ENCODE measurements at regions not wholly inside any gene's neighbourhood (a gene's known extent, or its start where the extent isn't known, plus 50 kb on each side); places are given as distances from the start of the nearest gene placed in this dataset.

DNA sequence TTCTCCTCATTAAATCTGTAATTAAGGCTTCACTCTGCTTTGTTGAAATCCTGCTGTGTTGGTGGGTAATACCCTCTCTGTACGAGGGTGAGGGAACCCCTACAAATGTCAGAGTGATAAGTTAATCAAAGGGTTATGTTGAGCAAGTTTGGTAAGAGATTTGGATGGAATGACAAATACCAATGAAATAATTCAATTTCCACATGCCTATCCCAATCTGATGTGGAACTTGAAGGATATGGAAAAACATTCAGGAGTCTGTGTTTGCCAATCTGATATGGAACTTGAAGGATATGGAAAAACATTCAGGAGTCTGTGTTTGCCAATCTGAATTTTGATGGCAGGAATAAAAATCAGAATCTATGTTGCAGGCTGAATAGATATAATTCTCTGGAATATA lies 910.2 kb downstream of the TUSC7 start:
- no peak for DNase-seq

DNA sequence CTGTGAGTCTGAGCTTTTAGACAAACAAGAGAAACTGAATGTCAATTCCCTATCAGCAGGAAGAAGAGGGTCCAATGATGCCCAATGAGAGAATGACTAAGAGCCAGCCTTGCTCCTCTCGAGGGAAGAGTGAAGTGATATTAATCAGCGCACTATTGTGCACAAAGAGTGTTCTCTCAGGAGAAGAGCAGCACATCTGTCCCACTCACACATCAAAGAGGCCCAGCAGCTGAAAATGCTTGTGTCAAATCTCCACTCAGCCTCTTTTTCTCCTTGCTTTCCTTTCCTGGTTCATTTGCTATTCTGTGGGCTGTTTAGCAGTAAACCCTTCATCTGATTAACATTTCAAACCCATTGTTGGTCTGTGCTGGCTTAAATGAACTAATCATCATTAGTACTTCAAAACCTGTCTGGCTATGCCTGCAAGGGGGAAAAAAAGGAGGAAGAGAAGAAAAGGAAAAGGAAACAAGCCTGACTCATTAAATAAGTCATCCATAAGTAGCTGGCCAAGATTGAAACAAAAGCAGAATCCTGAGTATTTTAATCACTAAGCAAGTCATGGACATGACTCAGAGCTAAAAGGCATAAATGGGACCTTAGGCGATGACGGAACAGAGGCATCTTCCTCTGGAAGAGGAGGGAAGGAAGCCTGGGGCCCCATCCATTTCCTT lies 912.7 kb downstream of the TUSC7 start:
- ATAC-seq: no peak
- no peak for DNase-seq

More for the DNA sequence above, 910.2 kb downstream of the TUSC7 start:
- ATAC-seq: no peak

DNA sequence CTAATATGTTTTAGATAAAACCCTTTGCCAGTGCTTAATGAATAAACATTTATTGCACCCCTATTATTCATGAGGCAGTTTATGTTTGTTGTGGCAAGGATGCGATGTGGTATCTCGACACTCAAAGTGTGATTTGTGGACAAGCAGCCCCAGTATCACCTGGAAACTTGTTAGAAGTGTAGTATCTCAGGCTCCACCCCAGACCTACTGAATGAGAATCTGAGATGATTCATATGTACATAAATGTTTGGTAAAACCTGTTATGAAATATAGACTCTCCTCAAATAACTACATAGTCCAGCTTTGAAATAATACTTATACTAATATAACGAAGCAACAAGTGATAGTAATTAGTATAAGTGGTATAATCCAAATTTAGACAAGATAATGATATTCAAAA lies 914.8 kb downstream of the TUSC7 start:
- ATAC-seq (no peak), DNase-seq (no peak)

DNA sequence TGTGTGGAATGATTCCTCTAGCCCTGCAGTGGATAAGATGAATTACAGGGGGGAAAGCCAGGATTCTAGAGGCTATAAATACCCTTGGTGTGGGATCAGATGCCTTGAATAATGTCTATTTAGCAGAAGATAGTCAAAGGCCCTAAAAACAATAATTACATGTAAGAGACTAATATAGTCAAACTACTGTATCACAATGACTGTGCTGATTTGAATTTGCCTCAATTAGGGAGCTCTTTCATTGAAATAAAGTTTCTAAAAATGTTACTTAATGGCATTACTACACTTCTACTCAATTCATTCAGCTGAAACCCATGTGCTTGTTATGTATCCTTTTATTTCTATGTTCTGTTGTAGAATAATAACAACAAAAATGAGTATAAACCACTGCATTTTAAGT lies 915.6 kb downstream of the TUSC7 start:
- ATAC-seq (no peak), DNase-seq (no peak)

DNA sequence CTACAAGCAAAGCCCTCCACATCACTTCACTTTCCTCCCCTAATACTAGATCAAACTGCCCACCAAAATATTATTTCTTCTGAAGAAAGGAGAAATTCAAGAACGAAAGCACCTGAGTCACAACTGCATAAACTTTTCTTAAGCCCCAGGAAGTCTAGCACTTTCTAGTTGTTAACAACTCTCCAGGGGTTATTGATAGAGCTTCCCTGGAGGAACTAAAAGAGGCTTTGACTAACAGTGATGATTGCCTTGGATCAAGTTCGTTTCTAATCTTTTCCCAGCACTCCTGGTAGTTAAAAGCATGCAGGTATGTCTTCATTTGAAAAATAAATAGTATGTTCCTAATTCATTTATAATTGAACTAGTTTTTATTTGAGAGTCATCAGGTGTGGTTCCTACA lies 917.0 kb downstream of the TUSC7 start:
- ATAC-seq (no peak), DNase-seq (no peak)

DNA sequence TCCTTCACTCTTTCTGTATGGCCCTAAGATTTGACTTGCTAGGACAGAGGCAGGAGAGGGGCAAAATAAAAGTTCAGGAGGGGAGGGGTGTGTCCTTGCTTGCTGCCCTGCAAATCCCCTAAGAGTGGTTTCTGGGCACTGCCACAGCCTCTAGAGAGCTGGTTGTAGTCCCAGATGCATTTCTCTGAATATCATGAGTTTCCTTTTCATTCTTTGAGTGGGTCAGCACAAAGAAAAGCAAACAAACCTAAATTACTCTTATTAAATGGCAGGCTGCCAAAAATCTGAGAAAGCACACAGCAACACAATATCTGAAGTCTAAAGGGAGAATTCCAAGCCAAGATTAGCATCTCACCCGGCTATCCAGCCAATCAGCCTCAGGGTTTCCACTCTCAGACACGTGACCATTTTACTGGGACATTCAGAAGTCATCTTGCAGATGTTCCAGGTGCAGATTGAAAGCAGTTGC lies 919.3 kb downstream of the TUSC7 start:
- ATAC-seq (no peak), DNase-seq (no peak)

DNA sequence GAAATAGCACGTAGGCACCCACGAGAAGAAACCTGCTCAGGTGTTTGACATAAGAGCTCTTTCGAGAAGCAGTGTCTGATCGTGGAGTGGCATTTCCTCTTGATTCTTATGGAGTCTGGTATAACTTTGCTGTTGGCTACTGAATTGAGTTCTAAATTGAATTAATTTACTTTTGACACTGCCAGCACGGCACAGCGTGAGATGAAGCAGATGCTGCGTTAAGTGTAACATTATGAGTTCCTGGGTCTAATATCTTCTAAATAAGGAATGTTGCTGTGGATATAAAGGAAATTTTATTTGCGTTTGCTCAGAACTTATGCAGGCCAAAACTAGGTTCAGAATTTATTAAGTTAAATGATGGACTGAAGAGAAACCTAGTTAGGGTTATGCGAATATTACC lies 919.9 kb downstream of the TUSC7 start:
- ATAC-seq (no peak), DNase-seq (no peak)

DNA sequence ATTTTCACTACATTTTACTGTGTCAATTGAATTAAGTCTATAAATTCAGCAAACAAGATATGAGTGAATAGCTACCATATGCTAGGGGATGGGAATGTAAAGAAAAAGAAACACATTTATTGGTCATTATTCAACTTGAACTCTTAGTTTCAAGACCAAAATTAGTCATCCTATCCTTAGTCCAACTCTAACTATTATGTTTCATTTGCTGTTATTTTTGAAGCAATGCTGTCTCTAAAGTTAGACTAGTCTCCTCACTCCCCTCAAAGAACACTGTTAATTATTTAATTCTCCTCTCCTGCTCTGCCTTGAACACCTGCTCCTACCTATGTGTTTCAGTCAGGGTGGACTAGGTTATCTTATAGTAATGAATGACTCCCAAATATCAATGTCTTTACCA lies 920.9 kb downstream of the TUSC7 start:
- ATAC-seq (no peak), DNase-seq (no peak)

DNA sequence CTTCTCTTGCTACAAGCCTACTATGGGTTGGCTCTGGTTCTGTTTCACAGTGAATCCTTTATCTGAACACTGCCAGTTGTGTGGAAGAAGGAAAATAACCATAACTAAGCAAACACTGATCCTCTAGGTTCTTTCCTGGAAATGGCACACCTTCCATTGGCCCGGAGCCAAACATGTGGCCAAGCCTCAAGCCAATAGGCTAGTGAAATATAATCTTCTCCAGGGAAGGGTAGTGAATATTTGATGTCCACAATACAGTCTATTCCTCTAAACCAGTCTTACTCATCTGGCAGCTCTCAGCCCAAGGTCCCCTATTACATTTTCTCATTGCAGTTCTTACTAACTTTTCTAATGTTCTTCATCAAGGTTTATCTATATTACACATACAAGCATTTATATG lies 921.3 kb downstream of the TUSC7 start:
- no peak for DNase-seq
- no peak for ATAC-seq

DNA sequence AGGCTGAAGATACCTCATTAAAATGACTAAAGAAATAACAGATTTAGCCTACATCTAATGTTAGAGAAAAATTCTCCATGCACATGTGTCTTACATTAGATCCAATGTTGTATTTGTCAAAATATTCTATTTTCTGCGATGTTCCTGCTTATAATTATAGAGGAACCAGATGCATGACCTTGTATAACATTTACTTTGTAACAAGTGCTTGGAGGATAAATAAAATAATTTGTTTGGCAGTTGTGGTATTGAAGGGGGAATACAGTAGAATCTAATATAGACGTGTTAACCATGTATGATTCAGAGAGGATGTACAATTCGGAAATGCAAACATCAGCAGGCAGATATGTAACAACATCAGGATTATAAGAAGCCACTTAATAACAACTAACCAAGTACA lies 922.2 kb downstream of the TUSC7 start:
- ATAC-seq (no peak), DNase-seq (no peak)

DNA sequence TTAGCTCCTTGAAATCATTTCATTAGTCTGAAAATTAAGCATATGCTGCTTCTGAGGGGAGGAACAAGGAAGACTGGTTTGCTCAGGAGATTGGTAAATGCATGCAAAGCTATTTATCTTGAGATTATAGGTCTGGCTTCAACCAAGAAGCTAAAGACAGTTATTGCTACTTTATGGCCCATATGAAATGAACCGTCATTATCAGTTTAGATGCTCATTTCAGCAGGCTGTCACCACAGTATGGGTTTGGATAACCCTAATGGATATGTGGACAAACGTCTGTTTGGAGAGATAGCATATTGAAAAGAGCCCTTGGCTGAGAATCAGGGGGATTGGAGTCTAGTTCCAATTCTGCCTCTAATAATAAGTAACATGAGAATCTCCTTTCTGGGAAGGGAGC lies 922.6 kb downstream of the TUSC7 start:
- no peak for DNase-seq
- ATAC-seq: no peak

DNA sequence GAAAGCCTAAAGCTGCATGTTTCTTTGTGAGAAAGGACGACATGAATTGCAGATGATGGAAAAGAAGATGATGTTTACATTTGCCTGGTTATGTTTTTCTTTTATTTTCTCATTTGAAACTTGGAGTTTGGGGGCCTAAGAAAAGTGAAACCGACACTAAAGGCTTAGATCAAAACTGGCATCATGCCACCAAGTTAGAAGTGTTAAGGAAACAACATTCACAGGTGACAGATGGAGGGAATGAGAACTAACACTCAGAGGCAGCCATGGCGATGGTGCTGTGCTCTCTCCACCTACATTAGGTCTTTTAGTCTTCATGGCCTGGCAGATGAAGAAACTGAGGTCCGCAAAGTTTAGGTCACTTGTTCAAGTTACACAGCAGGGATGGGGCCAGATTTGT lies 923.6 kb downstream of the TUSC7 start:
- ATAC-seq: no peak

DNA sequence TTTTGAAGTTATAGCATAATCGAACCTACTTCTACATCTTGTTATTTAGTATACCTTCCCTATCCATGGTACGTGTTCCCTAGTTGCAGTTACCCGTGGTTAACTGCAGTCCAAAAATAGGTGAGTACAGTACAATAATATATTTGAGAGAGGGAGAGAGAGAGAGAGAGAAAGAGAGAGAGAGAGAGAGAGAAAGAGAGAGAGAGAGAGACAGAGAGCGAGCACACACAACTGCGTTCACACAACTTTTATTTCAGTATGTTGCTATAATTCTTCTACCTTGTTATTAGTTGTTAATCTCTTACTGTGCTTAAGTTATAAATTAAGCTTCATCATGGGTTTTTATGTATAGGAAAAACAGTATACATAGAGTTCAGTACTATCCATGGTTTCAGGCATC lies 928.1 kb downstream of the TUSC7 start:
- no peak for ATAC-seq

More for the DNA sequence above, 923.6 kb downstream of the TUSC7 start:
- no peak for DNase-seq

DNA sequence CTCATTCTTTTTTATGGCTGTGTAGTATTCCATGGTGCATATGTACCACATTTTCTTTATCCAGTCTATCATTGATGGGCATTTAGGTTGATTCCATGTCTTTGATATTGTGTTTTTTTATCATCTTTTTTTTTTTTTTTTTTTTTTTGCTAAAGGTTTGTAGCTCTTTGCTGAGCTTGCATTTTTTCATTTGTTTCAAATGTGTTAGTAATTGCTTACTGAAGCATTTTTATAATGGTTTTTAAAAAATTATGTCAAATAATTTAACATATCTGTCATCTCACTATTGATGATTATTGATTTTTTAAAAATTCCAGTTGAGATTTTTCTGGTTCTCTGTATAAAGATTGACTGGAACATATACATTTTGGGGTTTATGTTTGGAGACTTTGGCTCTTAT lies 934.6 kb downstream of the TUSC7 start:
- ATAC-seq (no peak), DNase-seq (no peak)

More for the DNA sequence above, 928.1 kb downstream of the TUSC7 start:
- no peak for DNase-seq

DNA sequence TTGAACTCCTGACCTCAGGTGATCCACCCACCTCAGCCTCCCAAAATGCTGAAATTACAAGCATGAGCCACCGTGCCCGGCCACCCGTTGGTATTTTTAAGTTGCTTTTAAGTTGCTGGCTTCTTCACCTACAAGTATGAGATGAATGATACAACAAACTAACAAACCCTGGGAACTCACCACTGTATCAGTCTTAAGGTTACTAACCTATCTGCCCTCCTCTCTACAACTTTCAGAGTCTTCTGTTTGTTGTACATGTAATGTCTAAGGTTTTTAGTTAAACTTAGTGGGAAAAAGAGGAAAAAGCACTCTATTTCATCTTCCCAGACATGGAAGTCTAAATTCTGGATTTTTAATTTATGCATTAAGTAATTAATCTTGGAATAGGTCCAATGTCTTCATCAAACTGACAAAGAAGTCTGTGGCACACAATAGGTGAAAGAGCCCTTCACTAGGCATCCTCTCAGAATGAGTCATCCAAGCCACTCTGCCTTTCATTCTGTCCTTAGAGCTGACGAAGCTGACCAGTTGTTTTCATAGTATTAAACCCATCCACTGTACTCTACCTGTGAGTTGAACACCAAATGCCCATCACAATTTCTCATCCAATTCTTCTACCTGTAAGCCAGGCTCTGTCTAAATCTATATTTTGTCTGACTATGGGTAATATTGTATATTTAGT lies 936.1 kb downstream of the TUSC7 start:
- DNase-seq (no peak), ATAC-seq (no peak)

DNA sequence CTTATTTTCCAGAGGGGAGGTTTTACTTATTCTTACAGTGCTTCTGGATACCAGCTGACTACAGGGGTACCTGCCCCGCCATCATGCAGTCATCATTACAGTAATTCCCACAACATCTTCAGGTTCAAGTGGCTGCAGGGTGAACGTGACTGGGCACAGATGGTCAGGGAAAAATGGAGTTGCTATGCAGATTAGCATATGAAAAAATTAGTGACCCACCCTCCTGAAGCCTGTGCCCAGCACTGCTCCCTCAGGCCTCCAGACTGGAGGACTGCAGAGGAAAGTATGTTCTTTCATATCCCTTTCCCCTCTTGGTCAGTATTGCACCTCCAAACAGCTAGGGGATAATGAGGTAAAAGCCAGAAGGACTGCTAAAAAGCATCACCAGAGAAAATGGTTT lies 937.9 kb downstream of the TUSC7 start:
- ATAC-seq (no peak), DNase-seq (no peak)

DNA sequence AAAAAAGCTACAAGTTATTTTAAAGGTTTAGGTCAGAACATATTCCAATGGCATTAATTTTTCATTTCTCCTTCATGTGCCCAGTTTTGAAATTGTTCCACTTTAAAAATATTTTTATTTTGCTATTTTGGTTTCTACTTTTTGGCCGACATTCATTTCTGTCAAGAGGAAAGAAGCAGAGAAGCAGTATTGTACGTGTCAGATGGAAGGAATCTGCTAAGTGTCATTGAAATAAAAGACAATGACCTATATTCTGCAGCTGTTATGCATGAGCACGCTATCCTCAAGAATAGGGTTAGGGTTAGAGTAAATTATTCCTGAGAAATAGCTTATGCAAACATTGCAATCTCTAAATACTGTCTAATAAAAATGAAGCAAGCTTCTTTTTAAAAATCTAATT lies 941.7 kb downstream of the TUSC7 start:
- DNase-seq (no peak), ATAC-seq (no peak)

DNA sequence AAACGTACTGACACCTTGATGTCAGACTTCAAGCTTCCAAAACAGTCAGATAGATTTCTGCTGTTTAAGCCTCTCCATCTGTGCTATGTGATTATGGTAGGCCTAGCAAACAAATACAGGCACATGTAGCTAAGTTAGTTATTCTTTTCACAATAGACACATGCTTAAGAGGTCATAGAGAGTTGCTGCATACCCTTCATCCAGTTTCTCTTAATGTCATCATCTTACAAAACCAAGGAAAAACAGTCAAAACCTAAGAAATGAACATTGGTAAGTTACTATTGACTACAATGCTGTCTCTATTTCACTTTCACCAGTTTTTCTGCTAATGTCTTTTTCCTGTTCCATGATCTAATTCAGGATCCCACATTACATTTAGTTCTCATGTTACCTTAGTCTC lies 946.8 kb downstream of the TUSC7 start:
- ATAC-seq: no peak
- DNase-seq: no peak

DNA sequence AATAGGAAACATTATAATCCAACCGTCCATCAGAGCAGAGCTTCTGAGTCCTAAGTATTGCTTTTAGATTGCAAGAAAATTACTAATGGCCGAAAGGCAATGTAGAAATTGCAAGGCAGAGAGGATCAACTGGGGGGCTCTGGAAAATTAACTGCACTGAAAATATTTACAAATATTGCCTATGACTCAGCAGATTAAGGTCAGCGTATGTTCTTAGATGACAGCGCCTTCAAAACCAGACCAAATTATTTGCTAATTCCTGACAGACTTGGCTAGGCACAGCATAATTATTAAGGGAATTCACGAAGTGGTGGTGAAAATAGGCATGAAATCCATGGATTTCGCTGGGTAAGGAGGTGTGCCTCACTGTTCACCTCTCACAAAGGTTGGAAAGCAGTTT lies 947.7 kb downstream of the TUSC7 start:
- DNase-seq (no peak), ATAC-seq (no peak)

DNA sequence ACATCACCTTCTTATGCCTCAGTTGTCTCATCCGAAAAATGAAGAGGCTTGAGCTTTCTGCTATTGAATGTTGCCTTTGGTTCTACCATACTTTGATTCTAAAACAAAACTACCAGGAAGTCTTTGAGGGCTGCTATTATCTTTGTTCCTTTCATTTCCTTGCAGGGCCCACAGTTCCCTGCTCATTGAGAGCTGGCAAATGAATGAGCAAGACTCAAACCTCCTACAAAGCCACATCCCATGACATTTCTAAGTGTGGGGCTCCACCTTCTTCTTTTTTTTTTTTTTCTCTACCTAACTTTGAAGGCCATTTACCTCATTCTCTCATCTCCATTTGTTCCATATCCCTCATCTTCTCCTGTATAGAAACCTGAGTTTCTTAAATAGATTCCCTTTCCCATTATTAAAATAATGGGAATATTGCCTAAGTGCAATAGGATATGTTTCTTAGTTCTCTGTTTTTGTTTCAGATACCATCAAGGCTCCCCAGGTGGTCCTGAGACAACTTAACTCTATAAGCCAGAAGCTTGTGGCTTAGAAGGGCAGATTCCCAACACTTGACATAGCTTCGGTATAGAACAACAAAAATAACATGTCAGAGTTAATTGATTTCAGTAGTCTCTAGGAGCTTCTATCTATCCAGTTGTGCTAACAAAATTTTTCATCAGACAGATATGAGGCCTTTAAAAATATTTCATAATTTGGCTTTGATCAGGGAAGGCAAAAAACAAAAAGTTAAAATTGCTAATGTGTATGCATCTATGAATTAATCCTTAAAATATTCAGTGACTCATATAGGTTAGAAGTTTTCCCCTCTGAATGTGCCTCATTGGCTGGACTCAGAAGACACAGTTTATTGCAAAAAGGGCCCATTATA lies 951.6 kb downstream of the TUSC7 start:
- no peak for DNase-seq
- no peak for ATAC-seq

DNA sequence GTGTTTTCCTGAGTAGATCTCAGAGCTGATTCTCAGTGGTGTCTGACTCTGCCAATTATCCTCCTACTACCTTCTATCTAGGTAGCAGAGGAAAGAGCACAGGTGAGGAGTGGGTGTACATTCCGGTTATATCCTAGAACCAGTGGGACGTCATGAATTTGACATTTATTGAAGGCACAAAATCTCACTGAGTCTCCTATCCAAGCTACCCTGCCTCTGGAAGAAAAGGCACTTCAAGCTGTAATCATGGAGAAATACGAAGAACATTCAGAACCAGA lies 952.2 kb downstream of the TUSC7 start:
- ATAC-seq (no peak), DNase-seq (no peak)

DNA sequence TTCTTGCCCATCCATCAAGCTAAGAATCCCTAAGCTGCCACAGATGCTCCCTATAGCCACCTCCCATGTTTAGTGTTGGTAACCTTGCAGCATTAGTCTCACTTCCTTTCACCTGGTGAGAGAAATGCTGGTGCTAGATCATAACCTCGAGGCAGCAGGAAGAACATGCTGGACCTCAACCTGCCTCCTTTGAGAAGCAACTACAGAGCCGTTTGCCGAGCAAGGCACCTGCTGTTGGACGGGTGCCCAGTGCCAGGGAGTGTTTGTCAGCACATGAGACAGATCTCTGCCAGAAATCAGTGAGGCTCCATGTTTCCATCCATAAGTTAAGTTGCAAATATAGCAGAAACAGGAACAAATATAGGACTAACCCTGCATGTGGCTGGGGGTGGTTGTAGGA lies 955.7 kb downstream of the TUSC7 start:
- no peak for DNase-seq
- ATAC-seq: no peak

DNA sequence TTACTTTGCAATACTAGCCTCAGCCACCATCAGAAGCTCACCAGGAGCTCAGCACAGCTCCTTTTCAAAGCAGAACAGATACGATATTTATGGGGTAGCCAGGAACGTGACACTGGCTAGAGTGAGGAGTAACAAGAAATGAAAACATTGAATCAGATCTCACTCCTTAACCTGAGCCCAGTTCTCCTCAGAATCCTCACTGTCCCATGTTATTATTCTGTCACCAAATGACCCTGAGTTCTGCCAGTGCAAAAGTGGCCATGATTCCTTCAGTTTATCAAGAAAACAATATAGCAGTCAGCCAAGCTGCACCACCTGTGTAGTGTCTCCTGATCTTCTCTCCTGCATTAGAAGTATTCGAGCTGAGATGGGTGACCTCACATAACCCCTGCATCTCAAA lies 956.7 kb downstream of the TUSC7 start:
- DNase-seq (no peak), ATAC-seq (no peak)
